ENCODE measurements at regions not wholly inside any gene's neighbourhood (a gene's known extent, or its start where the extent isn't known, plus 50 kb on each side); places are given as distances from the start of the nearest gene placed in this dataset.

DNA sequence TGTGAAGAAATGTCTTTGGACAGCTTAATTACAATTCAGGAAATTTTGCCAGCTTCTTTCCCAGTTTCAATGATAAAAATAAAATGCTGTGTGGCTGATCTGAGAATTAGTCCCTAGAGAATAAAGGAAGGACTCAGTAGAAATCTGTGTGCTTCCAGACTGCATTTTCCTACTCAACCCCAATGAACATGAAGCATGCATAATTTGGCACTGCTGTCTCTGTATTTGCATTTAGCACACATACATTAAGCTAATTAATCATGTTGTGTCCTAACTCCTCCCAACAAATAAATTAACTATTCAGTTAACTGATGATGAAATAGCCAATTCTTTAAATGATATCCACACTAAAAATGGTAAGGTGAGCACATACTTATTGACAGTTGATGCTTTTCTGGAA is 380.0 kb upstream of the RORB start:
- TF ChIP-seq, protein P1, sequence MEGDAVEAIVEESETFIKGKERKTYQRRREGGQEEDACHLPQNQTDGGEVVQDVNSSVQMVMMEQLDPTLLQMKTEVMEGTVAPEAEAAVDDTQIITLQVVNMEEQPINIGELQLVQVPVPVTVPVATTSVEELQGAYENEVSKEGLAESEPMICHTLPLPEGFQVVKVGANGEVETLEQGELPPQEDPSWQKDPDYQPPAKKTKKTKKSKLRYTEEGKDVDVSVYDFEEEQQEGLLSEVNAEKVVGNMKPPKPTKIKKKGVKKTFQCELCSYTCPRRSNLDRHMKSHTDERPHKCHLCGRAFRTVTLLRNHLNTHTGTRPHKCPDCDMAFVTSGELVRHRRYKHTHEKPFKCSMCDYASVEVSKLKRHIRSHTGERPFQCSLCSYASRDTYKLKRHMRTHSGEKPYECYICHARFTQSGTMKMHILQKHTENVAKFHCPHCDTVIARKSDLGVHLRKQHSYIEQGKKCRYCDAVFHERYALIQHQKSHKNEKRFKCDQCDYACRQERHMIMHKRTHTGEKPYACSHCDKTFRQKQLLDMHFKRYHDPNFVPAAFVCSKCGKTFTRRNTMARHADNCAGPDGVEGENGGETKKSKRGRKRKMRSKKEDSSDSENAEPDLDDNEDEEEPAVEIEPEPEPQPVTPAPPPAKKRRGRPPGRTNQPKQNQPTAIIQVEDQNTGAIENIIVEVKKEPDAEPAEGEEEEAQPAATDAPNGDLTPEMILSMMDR (IDR thresholded peaks at IDR 0.05; ENCODE audit: extremely low read depth in 1 of 2, insufficient read depth in 1 of 2, low read depth in 1 of 2, low read length in 2 of 2) = no peak
- TF ChIP-seq POLR2A (IDR thresholded peaks at IDR 0.05; ENCODE audit: low read depth, low read length) = no peak
- no peak for TF ChIP-seq EZH2 (IDR thresholded peaks at IDR 0.05; ENCODE audit: borderline replicate concordance, low read depth, low read length, severe bottlenecking)
- TF ChIP-seq POLR2AphosphoS5 (IDR thresholded peaks at IDR 0.05; ENCODE audit: insufficient read depth, low read depth, low read length) = no peak

Measured in endothelial cell of umbilical vein (primary cell).